Heart left ventricle (tissue), 16 donors: ENCODE measurements at regions not wholly inside any gene's neighbourhood (a gene's known extent, or its start where the extent isn't known, plus 50 kb on each side); places are given as distances from the start of the nearest gene placed in this dataset.

Source experiments
- ATAC-seq, 4 donors: fragments of 200-7000 bp; cut with Tn5 transposase; one replicate each; pipeline ENCODE4 v1.9.1; 2020 to 2022; ENCODE audit warnings: moderate library complexity in 4 of 4, mild to moderate bottlenecking in 3 of 4, moderate number of reproducible peaks in 1 of 4
- DNase-seq, 5 donors: peaks; one replicate each; pipeline ENCODE4 v3.0.0-alpha.2; 2020
- H3K27ac ChIP-seq, 12 donors: fragments of 200-600 bp; sonication (generic) in 4 of 12; one replicate each; pipeline versions ENCODE4 v1.5.0 to v1.8.0; 2016 to 2022; ENCODE audit warnings: mild to moderate bottlenecking in 2 of 12
- H3K27me3 ChIP-seq, 9 donors: fragments of 200-600 bp; sonication (generic) in 2 of 9; one replicate each; pipeline versions ENCODE4 v1.5.1 to v1.8.0; 2016 to 2022; ENCODE audit warnings: mild to moderate bottlenecking in 3 of 9
- H3K36me3 ChIP-seq, 9 donors: fragments of 200-600 bp; sonication (generic) in 2 of 9; one replicate each; pipeline versions ENCODE4 v1.5.0 to v1.8.0; 2018 to 2022; ENCODE audit warnings: mild to moderate bottlenecking in 2 of 9
- H3K4me1 ChIP-seq, 12 donors: fragments of 200-600 bp; sonication (generic) in 4 of 12; one replicate each; pipeline versions ENCODE4 v1.5.0 to v1.8.0; 2016 to 2022; ENCODE audit warnings: mild to moderate bottlenecking in 3 of 12
- H3K4me3 ChIP-seq, 12 donors: fragments of 200-600 bp; sonication (generic) in 4 of 12; one replicate each; pipeline versions ENCODE4 v1.5.0 to v1.8.0; 2017 to 2022; ENCODE audit warnings: mild to moderate bottlenecking in 9 of 12, moderate library complexity in 4 of 12
- H3K9me3 ChIP-seq, 12 donors: fragments of 200-600 bp; sonication (generic) in 4 of 12; one replicate each; pipeline versions ENCODE4 v1.5.0 to v1.8.0; 2016 to 2022; ENCODE audit warnings: mild to moderate bottlenecking in 1 of 12
- POLR2A ChIP-seq, 2 donors: fragments of 450-650 bp; IDR thresholded peaks; one replicate each; pipeline ENCODE4 v1.6.1; 2017; ENCODE audit warnings: antibody characterized with exemption in 2 of 2, mild to moderate bottlenecking in 2 of 2, moderate library complexity in 2 of 2
- WGBS, 4 donors: extraction: QIAGEN DNeasy Blood & Tissue Kit in 2 of 4; methylation state at CpG; one replicate each; pipeline versions ENCODE4 v1.1.5 to v1.1.7; 2013 to 2018; 5-methylcytosine and 5-hydroxymethylcytosine counted together
- intact Hi-C, 10 donors: fragments of 100-400 bp; cut with DNase I; formaldehyde crosslinking; loops; one replicate each; pipeline versions ENCODE4 v1.11.1 to v1.14.2; 2022
- TF ChIP-seq, protein P1 (sequence below), 12 donors: fragments of 200-600 bp; sonication (generic) in 4 of 12; IDR thresholded peaks; one replicate each; pipeline versions ENCODE4 v1.5.0 to v1.8.0; 2018 to 2022; ENCODE audit warnings: antibody characterized with exemption in 12 of 12, mild to moderate bottlenecking in 5 of 12
- donor health status: ischemic (EF 13 %, LVEDD 7.1; RV severe dilation, severe dysfunction).
- donor health status: healthy with polysubstance abuse.
- donor health status: DM: no; HTN: yes; CAD: no.
- donor health status: DM: no; HTN: no; CAD: no.
- donor health status: ischemic (EF 25% LVEDD 6.9; RV normal size, moderate dysfunction).
- donor health status: ischemic (EF 25% LVEDD 5.7; RV mildly dilated, moderate dysfunction).
- donor health status: healthy.
- donor health status: DM: yes; HTN: yes; CAD: no.
- donor health status: ischemic (EF 35%, LVEDD 5.7; RV mildly dilated, moderate dysfunction).
- donor health status: nonischemic (EF 11% LVEDD 7.7; RV severe dilation, severe dysfunction).
- donor health status: DM: yes; HTN: yes; CAD: no.
- donor health status: PGD.
- donor health status: ischemic (EF 29% LVEDD 5.4; RV normal size, mild dysfunction).
- donor health status: nonischemic (EF 23%, LVEDD 6.1; RV moderate dilation, normal function).

DNA sequence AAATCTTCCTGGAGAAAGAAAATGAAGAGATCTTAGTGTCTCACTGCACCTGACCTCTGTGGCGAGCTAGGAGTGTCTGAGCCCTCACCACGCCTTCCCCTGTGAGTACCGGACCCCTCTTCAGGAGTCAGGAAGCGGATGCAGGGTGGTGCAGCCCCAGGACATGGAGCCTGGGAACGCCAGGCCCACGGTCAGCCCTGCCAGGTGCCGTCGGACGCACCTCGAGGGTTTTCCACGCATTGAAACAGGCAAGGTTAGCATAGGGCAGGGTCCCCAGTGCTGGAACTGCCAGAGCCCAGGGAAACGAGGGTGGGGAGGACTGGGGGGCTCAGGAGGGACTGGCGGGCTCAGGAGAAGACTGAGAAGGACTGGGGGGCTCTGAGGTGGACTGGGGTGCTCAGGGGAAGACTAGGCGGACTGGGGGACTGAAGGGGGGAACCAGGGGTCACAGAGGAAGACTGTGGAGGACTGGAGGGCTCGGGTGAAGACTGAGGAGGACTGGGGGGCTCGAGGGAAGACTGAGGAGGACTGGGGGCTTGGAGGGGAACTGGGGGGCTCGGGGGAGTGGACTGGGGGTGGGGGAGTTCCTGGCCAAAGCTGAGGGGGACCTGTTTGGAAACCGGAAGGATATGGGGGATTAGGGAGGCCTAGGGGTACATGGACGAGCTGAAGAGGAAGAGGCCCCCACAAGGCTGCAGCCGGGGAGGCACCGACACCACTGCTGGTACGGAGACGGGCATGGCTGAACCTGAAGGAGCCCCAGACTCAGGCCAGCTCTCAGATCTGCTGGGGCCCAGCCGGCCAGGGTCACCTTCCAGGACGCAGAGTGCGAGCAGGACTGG is 65.2 kb upstream of the SNTG2 start:
- DNase-seq: peak in 1 of 5 donors; percentile 12
- no peak overlapping the region for H3K27ac ChIP-seq
- H3K4me3 ChIP-seq: no peak overlapping the region
- no peak for TF ChIP-seq POLR2A (IDR thresholded peaks at IDR 0.05)
- TF ChIP-seq, protein P1, sequence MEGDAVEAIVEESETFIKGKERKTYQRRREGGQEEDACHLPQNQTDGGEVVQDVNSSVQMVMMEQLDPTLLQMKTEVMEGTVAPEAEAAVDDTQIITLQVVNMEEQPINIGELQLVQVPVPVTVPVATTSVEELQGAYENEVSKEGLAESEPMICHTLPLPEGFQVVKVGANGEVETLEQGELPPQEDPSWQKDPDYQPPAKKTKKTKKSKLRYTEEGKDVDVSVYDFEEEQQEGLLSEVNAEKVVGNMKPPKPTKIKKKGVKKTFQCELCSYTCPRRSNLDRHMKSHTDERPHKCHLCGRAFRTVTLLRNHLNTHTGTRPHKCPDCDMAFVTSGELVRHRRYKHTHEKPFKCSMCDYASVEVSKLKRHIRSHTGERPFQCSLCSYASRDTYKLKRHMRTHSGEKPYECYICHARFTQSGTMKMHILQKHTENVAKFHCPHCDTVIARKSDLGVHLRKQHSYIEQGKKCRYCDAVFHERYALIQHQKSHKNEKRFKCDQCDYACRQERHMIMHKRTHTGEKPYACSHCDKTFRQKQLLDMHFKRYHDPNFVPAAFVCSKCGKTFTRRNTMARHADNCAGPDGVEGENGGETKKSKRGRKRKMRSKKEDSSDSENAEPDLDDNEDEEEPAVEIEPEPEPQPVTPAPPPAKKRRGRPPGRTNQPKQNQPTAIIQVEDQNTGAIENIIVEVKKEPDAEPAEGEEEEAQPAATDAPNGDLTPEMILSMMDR (IDR thresholded peaks at IDR 0.05): no peak
- no peaks in the 10 kb centered on the region for H3K4me1 ChIP-seq
- intact Hi-C loops: no loop called here
- no peaks in the 10 kb centered on the region for H3K36me3 ChIP-seq
- no peak for ATAC-seq
- 81 to 86% (median 84%) methylated on average over 22 to 26 of the region's 26 CpGs for WGBS, 4 donors
- H3K9me3 ChIP-seq: no peaks in the 10 kb centered on the region
- H3K27me3 ChIP-seq: peaks cover 2 to 38% (median 15%) of the 10 kb centered on the region in 9 donors

DNA sequence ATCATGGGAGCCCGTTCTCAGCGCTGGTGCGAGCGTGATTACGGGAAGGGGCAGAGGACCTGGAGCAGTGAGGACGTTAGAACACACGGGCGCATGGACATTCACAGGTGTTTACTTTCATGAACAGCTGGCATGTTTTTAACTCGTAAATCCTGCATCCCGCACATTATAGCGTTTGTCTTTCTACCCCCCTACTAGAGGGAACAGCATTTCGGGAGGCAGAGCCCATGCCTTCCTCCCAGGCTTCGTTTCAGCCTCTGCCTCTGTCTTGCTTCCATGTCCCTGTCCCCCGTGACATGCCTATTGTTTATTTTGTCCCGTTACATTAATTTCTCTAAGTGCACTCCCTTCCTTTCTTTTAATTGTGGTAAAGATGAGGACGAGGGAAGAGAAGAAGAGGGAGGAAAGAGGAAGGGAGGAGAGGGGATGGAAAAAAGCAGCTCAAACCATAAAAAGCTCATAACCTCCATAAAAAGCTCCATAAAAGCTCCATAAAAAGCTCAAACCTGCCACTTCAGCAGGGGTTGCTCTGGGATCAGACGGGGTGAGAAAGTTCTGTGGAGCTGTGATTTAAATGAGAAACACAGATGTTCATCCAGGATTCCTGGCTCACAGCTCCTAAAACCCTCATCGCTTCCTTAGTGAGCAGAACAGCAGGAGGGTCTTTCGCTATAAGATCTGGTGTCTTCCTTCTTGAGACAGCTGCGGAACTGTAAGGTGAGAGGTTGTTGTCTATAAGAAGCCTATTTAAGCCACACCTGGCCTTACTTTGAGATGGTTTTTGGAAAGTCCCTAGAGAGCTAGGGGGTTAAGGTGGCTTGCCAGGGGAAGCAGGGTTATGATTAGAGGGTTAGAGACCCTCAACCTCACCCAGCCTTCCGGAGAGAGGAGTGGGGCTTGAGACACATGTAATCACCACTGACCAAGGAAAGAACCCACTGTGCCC is 66.6 kb upstream of the SNTG2 start:
- 51 to 69% (median 58%) methylated on average over 21 of the region's 21 CpGs for WGBS, 4 donors
- Histone ChIP-seq H3K9me3 (no peaks in the 10 kb centered on the region), H3K27me3 (peaks cover 5 to 44% (median 15%) of the 10 kb centered on the region in 9 donors), H3K36me3 (no peaks in the 10 kb centered on the region), H3K4me1 (no peaks in the 10 kb centered on the region), H3K27ac (no peak overlapping the region), H3K4me3 (no peak overlapping the region)
- ATAC-seq (no peak), DNase-seq (peak in 1 of 5 donors; percentile 4)
- intact Hi-C loops: no loop called here
- TF ChIP-seq, protein P1 (IDR thresholded peaks at IDR 0.05): no peak
- no peak for TF ChIP-seq POLR2A (IDR thresholded peaks at IDR 0.05)

DNA sequence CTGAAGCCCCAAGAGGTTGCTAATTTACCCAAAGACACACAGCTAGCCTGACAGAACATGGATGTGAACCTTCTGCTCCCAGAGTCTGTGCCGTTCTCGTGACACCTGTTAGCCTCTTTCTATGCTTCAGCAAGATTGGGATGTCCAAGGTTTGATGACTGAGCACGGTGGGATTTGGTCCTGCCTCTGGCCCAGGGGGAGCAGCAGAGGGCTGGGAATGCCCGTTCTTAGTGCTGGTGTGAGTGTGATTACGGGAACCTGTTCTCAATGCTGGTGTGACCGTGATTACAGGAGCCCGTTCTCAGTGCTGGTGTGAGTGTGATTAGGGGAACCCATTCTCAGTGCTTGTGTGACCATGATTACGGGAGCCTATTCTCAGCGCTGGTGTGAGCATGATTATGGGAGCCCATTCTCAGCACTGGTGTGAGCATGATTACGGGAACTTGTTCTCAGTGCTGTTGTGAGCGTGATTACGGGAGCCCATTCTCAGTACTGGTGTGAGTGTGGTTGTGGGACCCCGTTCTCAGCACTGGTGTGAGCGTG is 67.3 kb upstream of the SNTG2 start:
- Histone ChIP-seq H3K36me3 (no peaks in the 10 kb centered on the region), H3K4me1 (no peaks in the 10 kb centered on the region), H3K27me3 (peaks cover 5 to 44% (median 15%) of the 10 kb centered on the region in 9 donors), H3K9me3 (no peaks in the 10 kb centered on the region), H3K4me3 (no peak overlapping the region), H3K27ac (no peak overlapping the region)
- ATAC-seq (no peak), DNase-seq (no peak)
- intact Hi-C loops: no loop called here
- no peak for TF ChIP-seq POLR2A (IDR thresholded peaks at IDR 0.05)
- TF ChIP-seq, protein P1 (IDR thresholded peaks at IDR 0.05): no peak
- 78 to 82% (median 80%) methylated on average over 14 of the region's 14 CpGs for whole genome bisulfite sequencing, 4 donors
